IMR-90 (cell line): ENCODE measurements at regions not wholly inside any gene's neighbourhood (a gene's known extent, or its start where the extent isn't known, plus 50 kb on each side); places are given as distances from the start of the nearest gene placed in this dataset.

Source experiments
- ATAC-seq: fragments of 200-7000 bp; cut with Tn5 transposase; 2 replicates; pipeline ENCODE4 v1.9.1; 2020; ENCODE audit warnings: low read depth, mild to moderate bottlenecking, moderate library complexity
- BruUV-seq: library from RNA; stranded (reverse); fragments of 400-500 nt; replicated peaks from 2 replicates; lab custom pipeline; 2021; lab: Mats Ljungman, UMichigan
- CTCF ChIA-PET: fragments of 300-600 bp; formaldehyde crosslinking; extraction: SDS; loops from one replicate; lab custom pipeline; 2021; ENCODE audit warnings: antibody characterized with exemption; lab: Yijun Ruan, JAX
- POLR2A ChIA-PET: fragments of 300-600 bp; sonication (Branson Sonifier 250); formaldehyde crosslinking; loops from one replicate; lab custom pipeline; 2022; ENCODE audit warnings: antibody characterized with exemption; ENCODE audit not compliant: unreplicated experiment; lab: Charles Lee
- DNase-seq: peaks from one replicate; pipeline ENCODE4 v3.0.0; 2013
- H2AFZ ChIP-seq: replicated peaks from 2 replicates; pipeline ENCODE3; 2013; ENCODE audit warnings: low read length, mild to moderate bottlenecking; ENCODE audit not compliant: poor library complexity
- H2AK5ac ChIP-seq: 2 replicates; pipeline ENCODE4 v1.6.1; 2013; ENCODE audit warnings: low read depth, low read length, inconsistent platforms
- H2AK9ac ChIP-seq: replicated peaks from 2 replicates; pipeline ENCODE3; 2013; ENCODE audit warnings: mild to moderate bottlenecking, low read depth, low read length, moderate library complexity; ENCODE audit not compliant: poor library complexity
- H2BK120ac ChIP-seq: 2 replicates; pipeline ENCODE4 v1.6.1; 2013; ENCODE audit warnings: low read depth, low read length, inconsistent platforms
- H2BK15ac ChIP-seq: 3 replicates; pipeline ENCODE4 v1.6.1; 2013; ENCODE audit warnings: low read depth, low read length, inconsistent platforms
- H2BK20ac ChIP-seq: 2 replicates; pipeline ENCODE4 v1.6.1; 2013; ENCODE audit warnings: low read depth, mild to moderate bottlenecking, inconsistent platforms, low read length, moderate library complexity
- H2BK5ac ChIP-seq: 2 replicates; pipeline ENCODE4 v1.6.1; 2013; ENCODE audit warnings: mild to moderate bottlenecking, low read depth, low read length, inconsistent platforms; ENCODE audit not compliant: poor library complexity, severe bottlenecking
- H3K14ac ChIP-seq: replicated peaks from 2 replicates; pipeline ENCODE4 v1.6.1; 2013; ENCODE audit warnings: low read depth, low read length, inconsistent platforms
- H3K18ac ChIP-seq: 2 replicates; pipeline ENCODE4 v1.6.1; 2013; ENCODE audit warnings: low read depth, low read length, control low read depth
- H3K23ac ChIP-seq: 2 replicates; pipeline ENCODE4 v1.6.1; 2013; ENCODE audit warnings: low read depth, low read length, inconsistent platforms
- H3K27ac ChIP-seq: 2 replicates; pipeline ENCODE4 v1.5.1; 2013; ENCODE audit warnings: mild to moderate bottlenecking, control low read depth, low read length; ENCODE audit not compliant: insufficient read depth
- H3K27me3 ChIP-seq: 2 replicates; pipeline ENCODE4 v1.6.1; 2013; ENCODE audit warnings: low read length; ENCODE audit not compliant: control insufficient read depth, insufficient read depth
- H3K36me3 ChIP-seq: 2 replicates; pipeline ENCODE4 v1.6.1; 2013; ENCODE audit warnings: low read length, mixed read lengths; ENCODE audit not compliant: control insufficient read depth, insufficient read depth
- H3K4ac ChIP-seq: 2 replicates; pipeline ENCODE4 v1.6.1; 2013; ENCODE audit warnings: low read depth, low read length, inconsistent platforms
- H3K4me1 ChIP-seq: 2 replicates; pipeline ENCODE4 v1.6.1; 2013; ENCODE audit warnings: low read length, mixed read lengths; ENCODE audit not compliant: control insufficient read depth, insufficient read depth
- H3K4me2 ChIP-seq: 2 replicates; pipeline ENCODE4 v1.6.1; 2013; ENCODE audit warnings: low read depth, mild to moderate bottlenecking, control low read depth, low read length, moderate library complexity
- H3K4me3 ChIP-seq: 2 replicates; pipeline ENCODE4 v1.5.1; 2013; ENCODE audit warnings: low read depth, mild to moderate bottlenecking, control low read depth, low read length, moderate library complexity; ENCODE audit not compliant: insufficient read depth
- H3K56ac ChIP-seq: 2 replicates; pipeline ENCODE4 v1.6.1; 2013; ENCODE audit warnings: low read length, inconsistent platforms; ENCODE audit not compliant: insufficient read depth; ENCODE audit errors: extremely low read depth
- H3K79me1 ChIP-seq, 2 experiments: 2 replicates each; pipeline ENCODE4 v1.6.1; 2013; ENCODE audit warnings: low read length in 2 of 2, inconsistent platforms in 1 of 2, low read depth in 1 of 2
- H3K9ac ChIP-seq: 2 replicates; pipeline ENCODE4 v1.6.1; 2013; ENCODE audit warnings: low read depth, low read length, control low read depth
- H3K9me1 ChIP-seq: 2 replicates; pipeline ENCODE4 v1.6.1; 2013; ENCODE audit warnings: low read length, inconsistent platforms; ENCODE audit not compliant: insufficient read depth
- H3K9me3 ChIP-seq: 2 replicates; pipeline ENCODE4 v1.6.1; 2013; ENCODE audit warnings: low read length; ENCODE audit not compliant: control insufficient read depth, insufficient read depth
- H4K20me1 ChIP-seq: 2 replicates; pipeline ENCODE4 v1.6.1; 2013; ENCODE audit warnings: low read length, inconsistent platforms; ENCODE audit not compliant: insufficient read depth
- H4K5ac ChIP-seq: 2 replicates; pipeline ENCODE4 v1.6.1; 2013; ENCODE audit warnings: mild to moderate bottlenecking, low read depth, low read length, control low read depth
- H4K8ac ChIP-seq, 2 experiments: 2 replicates each; pipeline ENCODE4 v1.6.1; 2013; ENCODE audit warnings: low read depth in 2 of 2, low read length in 2 of 2, control low read depth in 1 of 2, inconsistent platforms in 1 of 2
- H4K91ac ChIP-seq: 2 replicates; pipeline ENCODE4 v1.6.1; 2013; ENCODE audit warnings: low read depth, low read length, inconsistent platforms; ENCODE audit not compliant: insufficient read depth
- CEBPB ChIP-seq: IDR thresholded peaks from 2 replicates; pipeline ENCODE4 v1.6.1; 2012; ENCODE audit warnings: low read depth, low read length, improper control_type of control experiment
- CHD1 ChIP-seq: IDR thresholded peaks from 2 replicates; pipeline ENCODE4 v1.6.1; 2012; ENCODE audit warnings: low read depth, low read length, improper control_type of control experiment
- NFE2L2 ChIP-seq: fragments of 150-350 bp; IDR thresholded peaks from 2 replicates; pipeline ENCODE4 v1.6.1; 2016; ENCODE audit warnings: low read depth, mild to moderate bottlenecking, low read length
- POLR2A ChIP-seq: IDR thresholded peaks from 2 replicates; pipeline ENCODE4 v1.6.1; 2012; ENCODE audit warnings: mild to moderate bottlenecking, low read depth, low read length
- RAD21 ChIP-seq: IDR thresholded peaks from 2 replicates; pipeline ENCODE4 v1.6.1; 2012; ENCODE audit warnings: low read length, improper control_type of control experiment
- WGBS, 2 experiments: methylation state at CpG; one replicate each; pipeline versions ENCODE4 v1.1.5 to v1.1.7; 2013; ENCODE audit warnings: missing lambda C conversion rate in 2 of 2; ENCODE audit not compliant: insufficient read length in 1 of 2; ENCODE audit errors: extremely low coverage in 2 of 2; 5-methylcytosine and 5-hydroxymethylcytosine counted together
- dilution Hi-C: fragments of 300-500 bp; cut with HindIII; formaldehyde crosslinking; loops from one replicate; pipeline ENCODE4 v1.14.3; 2018; ENCODE audit warnings: low sequenced_read_pairs; ENCODE audit not compliant: unreplicated experiment
- in situ Hi-C: fragments of 300-500 bp; cut with MboI; formaldehyde crosslinking; loops from 3 replicates; pipeline ENCODE4 v1.14.3; 2019; ENCODE audit warnings: low sequenced_read_pairs, inconsistent platforms, mixed read lengths
- intact Hi-C: fragments of 100-400 bp; cut with micrococcal nuclease; formaldehyde crosslinking; loops from 2 replicates; pipeline ENCODE4 v1.10.0; 2022
- TF ChIP-seq, protein P1 (sequence below): conservative IDR thresholded peaks from 2 replicates; pipeline ENCODE4 v1.5.1; 2012; ENCODE audit warnings: mild to moderate bottlenecking, low read depth, low read length, improper control_type of control experiment

DNA sequence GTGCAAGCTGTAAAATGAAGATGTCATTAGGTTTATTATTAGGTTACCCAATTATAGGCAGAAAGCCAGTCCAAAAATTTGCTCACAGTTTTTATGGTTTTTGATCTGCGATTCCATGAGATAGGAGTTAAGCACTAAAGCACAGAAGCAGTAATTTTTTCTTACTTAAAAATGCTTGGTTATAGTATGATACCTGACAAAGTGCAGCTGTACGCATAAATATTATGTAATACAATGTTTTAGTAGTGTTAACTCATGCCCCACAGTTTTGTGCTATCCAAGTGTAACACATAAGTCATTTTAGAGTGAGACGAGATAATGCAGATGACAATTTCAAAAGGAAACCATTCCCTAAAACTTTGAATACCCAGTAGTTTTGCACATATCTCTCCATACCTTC lies 357.8 kb downstream of the TMA16 start:
- H3K56ac ChIP-seq: no peak overlapping the region
- dilution Hi-C loops: no loop called here
- H2BK15ac ChIP-seq: no peak overlapping the region
- H3K27me3 ChIP-seq: no peaks in the 10 kb centered on the region
- H4K20me1 ChIP-seq: no peaks in the 10 kb centered on the region
- no CpG with 5 or more reads among the region's 3 CpGs for WGBS, 2 experiments
- no peaks in the 10 kb centered on the region for H3K79me1 ChIP-seq
- H2BK20ac ChIP-seq: no peak overlapping the region
- H3K4me1 ChIP-seq: no peaks in the 10 kb centered on the region
- no peaks in the 10 kb centered on the region for H3K36me3 ChIP-seq
- no peak overlapping the region for H2BK120ac ChIP-seq
- no peak overlapping the region for H3K4ac ChIP-seq
- H3K9ac ChIP-seq: no peak overlapping the region
- POLR2A ChIA-PET: no interaction called here
- CTCF ChIA-PET: no interaction called here
- BruUV-seq: no TSS peak
- no peak overlapping the region for H3K14ac ChIP-seq
- DNase-seq: no peak
- no peaks in the 10 kb centered on the region for H3K9me1 ChIP-seq
- no peak overlapping the region for H3K27ac ChIP-seq
- no peak overlapping the region for H2AK5ac ChIP-seq
- no peak for ATAC-seq
- H3K23ac ChIP-seq: no peak overlapping the region
- H3K4me3 ChIP-seq: no peak overlapping the region
- no peak overlapping the region for H2AFZ ChIP-seq
- no peaks in the 10 kb centered on the region for H3K9me3 ChIP-seq
- H2BK5ac ChIP-seq: no peak overlapping the region
- in situ Hi-C loops: no loop called here
- no peak overlapping the region for H2AK9ac ChIP-seq
- H4K5ac ChIP-seq: no peak overlapping the region
- TF ChIP-seq POLR2A (no peak), NFE2L2 (no peak), CEBPB (no peak), RAD21 (no peak), CHD1 (no peak)
- TF ChIP-seq, protein P1, sequence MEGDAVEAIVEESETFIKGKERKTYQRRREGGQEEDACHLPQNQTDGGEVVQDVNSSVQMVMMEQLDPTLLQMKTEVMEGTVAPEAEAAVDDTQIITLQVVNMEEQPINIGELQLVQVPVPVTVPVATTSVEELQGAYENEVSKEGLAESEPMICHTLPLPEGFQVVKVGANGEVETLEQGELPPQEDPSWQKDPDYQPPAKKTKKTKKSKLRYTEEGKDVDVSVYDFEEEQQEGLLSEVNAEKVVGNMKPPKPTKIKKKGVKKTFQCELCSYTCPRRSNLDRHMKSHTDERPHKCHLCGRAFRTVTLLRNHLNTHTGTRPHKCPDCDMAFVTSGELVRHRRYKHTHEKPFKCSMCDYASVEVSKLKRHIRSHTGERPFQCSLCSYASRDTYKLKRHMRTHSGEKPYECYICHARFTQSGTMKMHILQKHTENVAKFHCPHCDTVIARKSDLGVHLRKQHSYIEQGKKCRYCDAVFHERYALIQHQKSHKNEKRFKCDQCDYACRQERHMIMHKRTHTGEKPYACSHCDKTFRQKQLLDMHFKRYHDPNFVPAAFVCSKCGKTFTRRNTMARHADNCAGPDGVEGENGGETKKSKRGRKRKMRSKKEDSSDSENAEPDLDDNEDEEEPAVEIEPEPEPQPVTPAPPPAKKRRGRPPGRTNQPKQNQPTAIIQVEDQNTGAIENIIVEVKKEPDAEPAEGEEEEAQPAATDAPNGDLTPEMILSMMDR: no peak
- no peak overlapping the region for H4K91ac ChIP-seq
- no peak overlapping the region for H3K18ac ChIP-seq
- no peak overlapping the region for H4K8ac ChIP-seq
- intact Hi-C loops: no loop called here
- no peak overlapping the region for H3K4me2 ChIP-seq
